LNCAP (cell line): ENCODE measurements at regions not wholly inside any gene's neighbourhood (a gene's known extent, or its start where the extent isn't known, plus 50 kb on each side); places are given as distances from the start of the nearest gene placed in this dataset.

Experiments used
- TF ChIP-seq, protein P1 (sequence below): fragments of 450-650 bp; IDR thresholded peaks from 2 replicates; pipeline ENCODE4 v1.5.1; 2017; ENCODE audit warnings: mild to moderate bottlenecking

DNA sequence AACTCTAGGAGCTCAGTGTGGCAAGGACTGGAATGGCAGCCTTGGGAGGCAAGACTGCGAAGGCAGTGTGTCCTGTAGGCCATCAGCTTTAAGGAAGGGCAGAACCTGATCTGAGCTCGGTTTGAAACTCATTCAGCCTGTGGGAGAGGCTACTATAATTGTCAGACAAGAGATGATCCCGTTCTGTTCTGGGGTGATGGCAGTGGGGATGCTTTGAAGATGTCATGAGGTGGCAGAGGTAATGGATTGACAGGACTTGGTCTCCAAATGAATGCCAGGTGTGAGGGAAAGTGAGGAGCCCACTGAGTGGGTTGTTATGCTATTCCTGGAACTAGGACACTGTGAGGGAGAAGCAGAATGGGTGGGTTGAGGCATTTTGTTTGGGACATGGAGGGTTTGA is 144.9 kb downstream of the PJA1 start:
- TF ChIP-seq, protein P1, sequence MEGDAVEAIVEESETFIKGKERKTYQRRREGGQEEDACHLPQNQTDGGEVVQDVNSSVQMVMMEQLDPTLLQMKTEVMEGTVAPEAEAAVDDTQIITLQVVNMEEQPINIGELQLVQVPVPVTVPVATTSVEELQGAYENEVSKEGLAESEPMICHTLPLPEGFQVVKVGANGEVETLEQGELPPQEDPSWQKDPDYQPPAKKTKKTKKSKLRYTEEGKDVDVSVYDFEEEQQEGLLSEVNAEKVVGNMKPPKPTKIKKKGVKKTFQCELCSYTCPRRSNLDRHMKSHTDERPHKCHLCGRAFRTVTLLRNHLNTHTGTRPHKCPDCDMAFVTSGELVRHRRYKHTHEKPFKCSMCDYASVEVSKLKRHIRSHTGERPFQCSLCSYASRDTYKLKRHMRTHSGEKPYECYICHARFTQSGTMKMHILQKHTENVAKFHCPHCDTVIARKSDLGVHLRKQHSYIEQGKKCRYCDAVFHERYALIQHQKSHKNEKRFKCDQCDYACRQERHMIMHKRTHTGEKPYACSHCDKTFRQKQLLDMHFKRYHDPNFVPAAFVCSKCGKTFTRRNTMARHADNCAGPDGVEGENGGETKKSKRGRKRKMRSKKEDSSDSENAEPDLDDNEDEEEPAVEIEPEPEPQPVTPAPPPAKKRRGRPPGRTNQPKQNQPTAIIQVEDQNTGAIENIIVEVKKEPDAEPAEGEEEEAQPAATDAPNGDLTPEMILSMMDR, result no peak

- TF ChIP-seq, protein P1, result no peak
These were observed 146.0 kb downstream of the PJA1 start for GRCh38 chrX:69019073-69019890.

DNA sequence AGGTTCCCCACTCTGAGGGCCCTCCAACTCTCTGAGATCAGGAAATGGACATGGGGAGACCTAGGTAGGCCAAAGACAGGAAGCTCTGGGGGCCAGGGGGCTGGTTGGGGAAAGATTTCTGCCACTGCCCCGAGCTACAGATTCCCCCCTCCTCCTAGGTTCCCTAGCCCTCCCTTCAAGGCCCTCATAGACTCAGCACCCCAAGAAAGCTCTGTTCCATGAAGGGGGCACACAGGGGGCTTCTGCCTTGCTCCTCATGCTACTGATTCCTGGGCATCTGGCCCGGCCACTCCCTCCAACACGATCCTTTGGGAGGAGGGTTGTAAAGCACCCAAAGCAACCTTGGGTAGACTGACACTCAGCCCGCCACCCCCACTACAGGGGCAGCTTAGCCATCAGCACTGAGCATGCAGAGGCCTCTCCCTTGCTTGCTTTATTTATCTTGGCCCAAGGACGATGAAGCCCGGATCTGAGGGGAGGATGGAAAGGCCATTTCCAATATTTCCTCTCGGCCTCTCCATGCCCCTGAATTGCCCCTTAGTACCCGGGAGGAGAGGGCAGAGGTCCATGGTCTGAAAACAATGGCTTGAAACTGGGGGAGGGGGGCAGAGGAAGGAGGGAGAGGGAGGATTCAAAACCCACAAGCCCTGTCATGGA is 146.7 kb downstream of the PJA1 start:
- TF ChIP-seq, protein P1, result no peak

GRCh38 chrX:69016293-69016941 is 148.8 kb downstream of the PJA1 start:
- TF ChIP-seq, protein P1, result no peak

GRCh38 chrX:69015564-69016292 is 149.5 kb downstream of the PJA1 start:
- TF ChIP-seq, protein P1, result no peak

- TF ChIP-seq, protein P1, result no peak
These were observed 150.1 kb downstream of the PJA1 start for GRCh38 chrX:69015156-69015555.

DNA sequence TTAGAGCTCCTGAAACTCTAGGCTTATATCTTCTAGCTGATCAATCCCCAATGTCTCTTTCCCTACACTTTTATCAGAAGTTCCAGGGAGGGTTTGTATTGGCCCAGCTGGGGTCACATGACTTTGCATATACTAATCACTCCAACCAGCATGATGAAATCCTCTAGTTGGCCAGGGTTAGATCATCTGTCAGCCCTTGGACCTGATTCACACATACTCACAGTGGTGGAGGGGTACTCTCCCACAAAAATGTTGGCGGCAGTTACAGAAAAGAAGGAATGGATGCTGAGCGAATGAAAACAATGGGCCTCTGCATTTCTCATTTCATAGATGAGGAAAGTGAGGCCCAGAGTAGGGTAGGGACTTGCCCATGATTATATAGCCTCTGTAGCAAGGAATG is 151.1 kb downstream of the PJA1 start:
- TF ChIP-seq, protein P1, result no peak
